K562 (cell line): ENCODE measurements at regions not wholly inside any gene's neighbourhood (a gene's known extent, or its start where the extent isn't known, plus 50 kb on each side); places are given as distances from the start of the nearest gene placed in this dataset.

Source experiments
- ATAC-seq: fragments of 200-7000 bp; cut with Tn5 transposase; 3 replicates; pipeline ENCODE4 v1.9.1; 2020; ENCODE audit warnings: moderate library complexity
- BruUV-seq: library from RNA; stranded (reverse); fragments of 400-500 nt; replicated peaks from 2 replicates; lab custom pipeline; 2021; lab: Mats Ljungman, UMichigan
- CTCF ChIA-PET: fragments of 300-600 bp; formaldehyde crosslinking; extraction: SDS; loops from one replicate; lab custom pipeline; 2021; ENCODE audit warnings: low intra/inter-chr PET ratio; lab: Yijun Ruan, JAX
- POLR2A ChIA-PET: fragments of 300-600, 350-650 bp; sonication (Branson Sonifier 250); formaldehyde crosslinking; extraction: SDS; loops from one replicate; lab custom pipeline; 2021; ENCODE audit warnings: antibody characterized with exemption, inconsistent platforms; lab: Yijun Ruan, JAX
- DNase-seq, 4 experiments: peaks; one replicate each; pipeline versions ENCODE4 v3.0.0 to v3.0.0-alpha.2; 2011 to 2018; ENCODE audit warnings: low spot score in 3 of 4, mixed read lengths in 3 of 4; ENCODE audit errors: extremely low read depth in 1 of 4
- FAIRE-seq: peaks from 2 replicates; lab custom pipeline; 2011; peaks lifted over from hg19 to GRCh38; lab: Jason Lieb, UNC
- H2AFZ ChIP-seq: 2 replicates; pipeline ENCODE4 v1.6.0; 2011; ENCODE audit warnings: low read depth, low read length, control low read depth, inconsistent platforms
- H3K27ac ChIP-seq: fragments of 200-600 bp; 3 replicates; pipeline ENCODE4 v1.8.0; 2011; ENCODE audit warnings: low read depth, mild to moderate bottlenecking, control low read depth, inconsistent platforms, low read length, moderate library complexity, mixed read lengths; ENCODE audit errors: extremely low read depth
- H3K27me3 ChIP-seq, 2 experiments: fragments of 300-600 bp in 1 of 2; 2 replicates in 1 of 2; 3 replicates in 1 of 2; pipeline versions ENCODE4 v1.6.0 to v1.8.0; 2011; ENCODE audit warnings: inconsistent platforms in 2 of 2, low read length in 2 of 2, mild to moderate bottlenecking in 1 of 2, mixed read lengths in 1 of 2, moderate library complexity in 1 of 2; ENCODE audit not compliant: control insufficient read depth in 2 of 2, insufficient read depth in 2 of 2
- H3K36me3 ChIP-seq: fragments of 300-600 bp; 3 replicates; pipeline ENCODE4 v1.8.0; 2011; ENCODE audit warnings: mild to moderate bottlenecking, low read length, inconsistent platforms; ENCODE audit not compliant: control insufficient read depth, insufficient read depth
- H3K4me1 ChIP-seq, 2 experiments: fragments of 200-600 bp in 1 of 2; replicated peaks in 1 of 2; 2 replicates in 1 of 2; 3 replicates in 1 of 2; pipeline versions ENCODE4 v1.5.1 to v1.8.0; 2011; ENCODE audit warnings: inconsistent platforms in 2 of 2, low read length in 2 of 2, mild to moderate bottlenecking in 1 of 2, mixed read lengths in 1 of 2, moderate library complexity in 1 of 2; ENCODE audit not compliant: control insufficient read depth in 2 of 2, insufficient read depth in 2 of 2
- H3K4me2 ChIP-seq: 2 replicates; pipeline ENCODE4 v1.6.1; 2011; ENCODE audit warnings: low read length, control low read depth, inconsistent platforms, mixed read lengths; ENCODE audit not compliant: insufficient read depth
- H3K4me3 ChIP-seq: fragments of 200-600 bp; sonication (generic), shearing (Covaris generic); 2 replicates; pipeline ENCODE4 v1.5.1; 2016; ENCODE audit warnings: control low read depth, inconsistent platforms
- H3K79me2 ChIP-seq: fragments of 200-600 bp; 3 replicates; pipeline ENCODE4 v1.8.0; 2011; ENCODE audit warnings: low read length, inconsistent platforms; ENCODE audit not compliant: control insufficient read depth, insufficient read depth
- H3K9ac ChIP-seq, 2 experiments: 2 replicates each; pipeline versions ENCODE4 v1.6.0 to v1.6.1; 2011; ENCODE audit warnings: low read depth in 2 of 2, low read length in 2 of 2, control low read depth in 1 of 2, inconsistent platforms in 1 of 2, mild to moderate bottlenecking in 1 of 2, mixed read lengths in 1 of 2; ENCODE audit not compliant: insufficient read depth in 1 of 2
- H3K9me1 ChIP-seq: one replicate; pipeline ENCODE4 v1.6.0; 2011; ENCODE audit warnings: inconsistent platforms, mild to moderate bottlenecking, low read length, moderate library complexity; ENCODE audit not compliant: control insufficient read depth, insufficient read depth
- H3K9me3 ChIP-seq: replicated peaks from 2 replicates; pipeline ENCODE4 v1.5.1; 2011; ENCODE audit warnings: low read depth, low read length, inconsistent platforms; ENCODE audit not compliant: control insufficient read depth, insufficient read depth
- H4K20me1 ChIP-seq: replicated peaks from 2 replicates; pipeline ENCODE4 v1.6.1; 2011; ENCODE audit warnings: low read length, inconsistent platforms, mixed read lengths; ENCODE audit not compliant: control insufficient read depth, insufficient read depth
- CBFA2T3 ChIP-seq: fragments of 450-650 bp; IDR thresholded peaks from 2 replicates; pipeline ENCODE4 v1.6.1; 2017
- FOSL1 ChIP-seq: fragments of 200-800 bp; sonication (Bioruptor generic); conservative IDR thresholded peaks from 2 replicates; pipeline ENCODE4 v1.6.1; 2016; ENCODE audit warnings: missing genetic modification characterization, missing compliant biosample characterization
- FOXA1 ChIP-seq: fragments of 450-650 bp; IDR thresholded peaks from 2 replicates; pipeline ENCODE4 v1.6.1; 2016; ENCODE audit warnings: mild to moderate bottlenecking, borderline replicate concordance
- HDAC1 ChIP-seq, 2 experiments: fragments of 450-650 bp; IDR thresholded peaks; 2 replicates each; pipeline ENCODE4 v1.6.1; 2016 to 2017; ENCODE audit warnings: inconsistent platforms in 1 of 2, mild to moderate bottlenecking in 1 of 2, moderate library complexity in 1 of 2
- HSF4 ChIP-seq: fragments of 250-450 bp; sonication (Bioruptor Pico); IDR thresholded peaks from 2 replicates; pipeline ENCODE4 v2.1.2; 2022; ENCODE audit warnings: mild to moderate bottlenecking, moderate library complexity, borderline replicate concordance
- MEIS2 ChIP-seq: fragments of 450-650 bp; IDR thresholded peaks from 2 replicates; pipeline ENCODE4 v1.6.1; 2014; ENCODE audit warnings: mild to moderate bottlenecking; ENCODE audit not compliant: partially characterized antibody
- MYC ChIP-seq, 2 experiments: fragments of 250-450 bp in 1 of 2; sonication (Bioruptor Pico) in 1 of 2; IDR thresholded peaks; 2 replicates each; pipeline versions ENCODE4 v1.5.1 to v1.6.1; 2012 to 2021; ENCODE audit warnings: low read depth in 2 of 2, borderline replicate concordance in 1 of 2, improper control_type of control experiment in 1 of 2, low read length in 1 of 2, mild to moderate bottlenecking in 1 of 2, moderate library complexity in 1 of 2
- PML ChIP-seq: IDR thresholded peaks from 2 replicates; pipeline ENCODE4 v1.6.1; 2012; ENCODE audit warnings: low read length, inconsistent platforms
- POLR3G ChIP-seq: IDR thresholded peaks from 2 replicates; pipeline ENCODE4 v1.6.1; 2011; ENCODE audit not compliant: insufficient read length, insufficient replicate concordance; ENCODE audit errors: extremely low read depth
- ZBTB11 ChIP-seq, 3 experiments: fragments of 200-800 bp in 1 of 3; fragments of 250-450 bp in 1 of 3; fragments of 450-650 bp in 1 of 3; sonication (Bioruptor Pico) in 1 of 3; sonication (Bioruptor generic) in 1 of 3; formaldehyde crosslinking in 1 of 3; IDR thresholded peaks; 2 replicates each; pipeline versions ENCODE4 v1.6.1 to v1.8.0; 2016 to 2022; ENCODE audit warnings: mild to moderate bottlenecking in 2 of 3, missing genetic modification characterization in 2 of 3, missing compliant biosample characterization in 1 of 3, moderate library complexity in 1 of 3
- WGBS: fragments of 100-300 bp; shearing (Covaris generic); methylation state at CpG from one replicate; pipeline ENCODE4 v1.1.6; 2016; ENCODE audit warnings: low coverage, mixed read lengths; ENCODE audit not compliant: insufficient coverage; ENCODE audit errors: missing lambda C conversion rate; 5-methylcytosine and 5-hydroxymethylcytosine counted together
- in situ Hi-C: fragments of 300-500 bp; cut with MboI; formaldehyde crosslinking; loops from 4 replicates; pipeline ENCODE4 v1.15.0; 2018; ENCODE audit warnings: inconsistent platforms, mixed read lengths
- intact Hi-C: fragments of 100-400 bp; cut with micrococcal nuclease; formaldehyde crosslinking; loops from 2 replicates; pipeline ENCODE4 v1.14.2; 2022
- TF ChIP-seq, protein P1 (sequence below): fragments of 200-800 bp; sonication (Bioruptor generic); IDR thresholded peaks from 2 replicates; pipeline ENCODE4 v1.6.1; 2017; ENCODE audit warnings: missing genetic modification characterization, missing compliant biosample characterization

DNA sequence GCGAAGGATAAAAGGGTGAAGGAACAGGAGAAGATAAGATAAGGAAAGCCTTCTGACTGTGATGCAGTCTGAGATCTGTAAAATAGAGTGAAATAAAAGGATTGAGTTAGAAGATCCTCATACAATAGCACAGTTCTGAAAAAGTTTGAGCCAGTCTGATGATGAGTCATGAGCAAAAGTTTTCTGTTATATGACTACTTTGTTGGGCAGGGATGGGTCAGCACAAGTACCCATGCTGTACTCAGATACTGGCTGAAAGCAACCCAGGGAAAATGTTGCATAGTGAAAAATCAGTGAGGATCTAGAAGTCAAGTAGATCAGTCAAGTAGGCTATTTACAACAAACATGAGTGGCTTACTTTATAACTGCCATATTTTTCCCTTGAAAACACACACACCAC, 253.5 kb downstream of the PCDH10 start:
- CTCF ChIA-PET, result no interaction called here
- Histone ChIP-seq H4K20me1 (no peaks in the 10 kb centered on the region), H2AFZ (no peak overlapping the region), H3K4me3 (no peak overlapping the region), H3K36me3 (no peaks in the 10 kb centered on the region), H3K9me1 (no peaks in the 10 kb centered on the region), H3K79me2 (no peaks in the 10 kb centered on the region), H3K27me3 (no peaks in the 10 kb centered on the region), H3K27ac (no peak overlapping the region), H3K4me1 (no peaks in the 10 kb centered on the region), H3K9ac (no peak overlapping the region), H3K9me3 (no peaks in the 10 kb centered on the region), H3K4me2 (no peak overlapping the region)
- FAIRE-seq, result no peak
- TF ChIP-seq FOSL1, result 0 out of 2 replicates have a peak, but pooled peaks have one; percentile 17
- no peak for TF ChIP-seq POLR3G
- no peak for TF ChIP-seq MYC (IDR thresholded peaks at IDR 0.05; ENCODE audit: low read depth, low read length)
- no peak for TF ChIP-seq MYC (CRISPR knock-in tag; IDR thresholded peaks at IDR 0.05; ENCODE audit: borderline replicate concordance, low read depth)
- no peak for TF ChIP-seq FOXA1
- no TSS peak for BruUV-seq
- POLR2A ChIA-PET, result no interaction called here
- in situ Hi-C loops, result no loop called here
- DNase-seq, result no peak
- intact Hi-C loops, result no loop called here
- WGBS, result 0% methylated on average over 1 of the region's 1 CpG
- no peak for ATAC-seq

DNA sequence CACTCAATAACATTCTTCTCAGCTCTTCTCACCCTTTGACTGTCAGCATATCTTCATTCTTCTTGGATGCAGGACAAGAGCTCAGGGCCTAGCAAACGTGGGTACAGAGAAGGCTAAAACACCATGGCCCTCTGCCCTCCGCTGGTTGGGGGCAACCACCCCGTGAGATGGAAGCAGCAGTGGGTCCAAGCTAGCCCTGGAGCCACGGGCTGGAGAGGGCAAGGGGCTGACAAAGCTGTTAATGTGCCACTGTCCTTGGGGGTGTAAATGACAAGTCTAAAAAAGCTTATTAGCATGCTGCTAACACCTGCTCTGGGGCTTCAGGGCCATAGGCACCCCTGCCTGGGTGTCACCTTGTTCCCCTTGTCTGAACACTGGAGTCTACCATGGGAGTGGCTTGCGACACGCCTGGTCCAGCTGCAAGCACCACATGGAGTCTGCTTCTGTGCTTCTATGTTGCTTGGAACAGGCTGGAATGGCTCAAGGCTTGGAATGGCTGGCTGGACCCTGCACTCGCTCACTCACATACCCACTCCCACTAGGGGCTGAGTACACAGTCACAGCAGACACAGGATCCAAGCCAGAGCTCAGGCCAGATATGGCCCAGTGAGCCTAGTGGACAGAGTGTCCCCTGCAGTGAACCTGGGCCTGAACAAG, 246.0 kb downstream of the PCDH10 start:
- Histone ChIP-seq H3K27me3 (no peaks in the 10 kb centered on the region), H3K36me3 (no peaks in the 10 kb centered on the region), H3K4me3 (no peak overlapping the region), H2AFZ (no peak overlapping the region), H4K20me1 (no peaks in the 10 kb centered on the region), H3K4me2 (no peak overlapping the region), H3K79me2 (no peaks in the 10 kb centered on the region), H3K9me1 (no peaks in the 10 kb centered on the region), H3K9me3 (no peaks in the 10 kb centered on the region), H3K27ac (no peak overlapping the region), H3K9ac (no peak overlapping the region), H3K4me1 (no peaks in the 10 kb centered on the region)
- POLR2A ChIA-PET, result no interaction called here
- DNase-seq, result no peak
- in situ Hi-C loops, result no loop called here
- intact Hi-C loops, result no loop called here
- CTCF ChIA-PET, result no interaction called here
- FAIRE-seq, result no peak
- 9% methylated on average over 6 of the region's 7 CpGs for WGBS
- no TSS peak for BruUV-seq
- ATAC-seq, result no peak
- TF ChIP-seq ZBTB11 (CRISPR knock-in tag; IDR thresholded peaks at IDR 0.05) (no peak), PML (no peak), MEIS2 (no peak), HSF4 (CRISPR knock-in tag) (no peak), HDAC1 (IDR thresholded peaks at IDR 0.05) (no peak), CBFA2T3 (no peak)
- TF ChIP-seq, protein P1, sequence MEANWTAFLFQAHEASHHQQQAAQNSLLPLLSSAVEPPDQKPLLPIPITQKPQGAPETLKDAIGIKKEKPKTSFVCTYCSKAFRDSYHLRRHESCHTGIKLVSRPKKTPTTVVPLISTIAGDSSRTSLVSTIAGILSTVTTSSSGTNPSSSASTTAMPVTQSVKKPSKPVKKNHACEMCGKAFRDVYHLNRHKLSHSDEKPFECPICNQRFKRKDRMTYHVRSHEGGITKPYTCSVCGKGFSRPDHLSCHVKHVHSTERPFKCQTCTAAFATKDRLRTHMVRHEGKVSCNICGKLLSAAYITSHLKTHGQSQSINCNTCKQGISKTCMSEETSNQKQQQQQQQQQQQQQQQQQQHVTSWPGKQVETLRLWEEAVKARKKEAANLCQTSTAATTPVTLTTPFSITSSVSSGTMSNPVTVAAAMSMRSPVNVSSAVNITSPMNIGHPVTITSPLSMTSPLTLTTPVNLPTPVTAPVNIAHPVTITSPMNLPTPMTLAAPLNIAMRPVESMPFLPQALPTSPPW, result no peak
